Testis (tissue), 2 donors: ENCODE measurements at regions not wholly inside any gene's neighbourhood (a gene's known extent, or its start where the extent isn't known, plus 50 kb on each side); places are given as distances from the start of the nearest gene placed in this dataset.

Source experiments
- POLR2A ChIP-seq: fragments of 450-650 bp; IDR thresholded peaks from one replicate; pipeline ENCODE4 v1.6.1; 2017; ENCODE audit warnings: antibody characterized with exemption, mild to moderate bottlenecking, moderate library complexity
- TF ChIP-seq, protein P1 (sequence below), 3 experiments: fragments of 450-650 bp in 2 of 3; fragments of 200-600 bp in 1 of 3; sonication (generic) in 1 of 3; IDR thresholded peaks; one replicate each; pipeline ENCODE4 v1.5.1; 2016 to 2019; ENCODE audit warnings: antibody characterized with exemption in 3 of 3, mild to moderate bottlenecking in 2 of 3, moderate library complexity in 1 of 3

DNA sequence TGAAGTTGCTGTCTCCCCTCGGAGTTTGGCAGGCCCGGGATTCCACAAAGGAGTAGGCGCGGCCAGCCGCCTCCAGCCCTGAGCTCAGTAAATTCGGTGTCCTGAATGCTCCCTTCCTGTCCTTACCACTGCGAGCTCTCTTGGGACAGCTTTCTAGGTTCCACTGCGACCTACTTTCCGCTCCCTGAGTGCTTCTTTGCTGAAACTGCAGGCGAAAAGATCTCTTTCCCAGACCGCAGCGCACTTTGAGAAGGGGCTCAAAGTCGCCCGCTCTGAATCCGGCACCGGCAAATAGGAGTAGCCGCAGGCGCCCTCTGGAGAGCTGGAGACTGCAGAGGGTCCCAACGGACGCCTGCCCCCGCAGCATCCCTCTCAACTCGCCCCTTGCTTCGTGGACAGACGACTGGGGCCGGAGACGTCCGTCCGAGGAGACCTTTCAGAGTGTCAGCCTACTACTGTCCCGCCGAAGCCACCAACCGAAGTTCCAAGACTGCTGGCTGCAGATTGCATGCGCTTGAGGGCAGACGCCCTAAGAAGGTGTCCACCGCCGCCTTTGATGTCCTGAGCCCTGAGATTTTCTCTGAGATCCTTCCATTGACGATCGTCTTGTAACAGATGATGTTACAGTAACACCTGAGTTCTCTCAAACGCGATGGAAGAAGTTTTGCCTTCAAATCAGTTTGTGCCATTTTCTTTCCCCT is 96.0 kb downstream of the ANXA2R start:
- TF ChIP-seq, protein P1, sequence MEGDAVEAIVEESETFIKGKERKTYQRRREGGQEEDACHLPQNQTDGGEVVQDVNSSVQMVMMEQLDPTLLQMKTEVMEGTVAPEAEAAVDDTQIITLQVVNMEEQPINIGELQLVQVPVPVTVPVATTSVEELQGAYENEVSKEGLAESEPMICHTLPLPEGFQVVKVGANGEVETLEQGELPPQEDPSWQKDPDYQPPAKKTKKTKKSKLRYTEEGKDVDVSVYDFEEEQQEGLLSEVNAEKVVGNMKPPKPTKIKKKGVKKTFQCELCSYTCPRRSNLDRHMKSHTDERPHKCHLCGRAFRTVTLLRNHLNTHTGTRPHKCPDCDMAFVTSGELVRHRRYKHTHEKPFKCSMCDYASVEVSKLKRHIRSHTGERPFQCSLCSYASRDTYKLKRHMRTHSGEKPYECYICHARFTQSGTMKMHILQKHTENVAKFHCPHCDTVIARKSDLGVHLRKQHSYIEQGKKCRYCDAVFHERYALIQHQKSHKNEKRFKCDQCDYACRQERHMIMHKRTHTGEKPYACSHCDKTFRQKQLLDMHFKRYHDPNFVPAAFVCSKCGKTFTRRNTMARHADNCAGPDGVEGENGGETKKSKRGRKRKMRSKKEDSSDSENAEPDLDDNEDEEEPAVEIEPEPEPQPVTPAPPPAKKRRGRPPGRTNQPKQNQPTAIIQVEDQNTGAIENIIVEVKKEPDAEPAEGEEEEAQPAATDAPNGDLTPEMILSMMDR (IDR thresholded peaks at IDR 0.05): no peak
- no peak for TF ChIP-seq POLR2A
